Endothelial cell of hepatic sinusoid (primary cell): ENCODE measurements at regions not wholly inside any gene's neighbourhood (a gene's known extent, or its start where the extent isn't known, plus 50 kb on each side); places are given as distances from the start of the nearest gene placed in this dataset.

ENCODE experiments used
- in situ Hi-C: cut with HindIII; loops from 2 replicates; pipeline ENCODE4 v1.10.0; 2017; ENCODE audit warnings: low sequenced_read_pairs

- in situ Hi-C loops = no loop called here
Observed at GRCh38 chr19:27759896-27760295, 1453.1 kb downstream of the UQCRFS1 start.

- in situ Hi-C loops = no loop called here
Observed at GRCh38 chr19:27758626-27759505, 1454.1 kb downstream of the UQCRFS1 start.

- in situ Hi-C loops = no loop called here
Observed at GRCh38 chr19:27754700-27755099, 1458.3 kb downstream of the UQCRFS1 start.

- in situ Hi-C loops = no loop called here
Observed at GRCh38 chr19:27753622-27754021, 1459.3 kb downstream of the UQCRFS1 start.

- in situ Hi-C loops = no loop called here
Observed at GRCh38 chr19:27752530-27753184, 1460.3 kb downstream of the UQCRFS1 start.

- in situ Hi-C loops = no loop called here
Observed at GRCh38 chr19:27751044-27751391, 1461.9 kb downstream of the UQCRFS1 start.

GRCh38 chr19:27750391-27751043, 1462.4 kb downstream of the UQCRFS1 start:
- in situ Hi-C loops = no loop called here

GRCh38 chr19:27748551-27749152, 1464.3 kb downstream of the UQCRFS1 start:
- in situ Hi-C loops = no loop called here

- in situ Hi-C loops = no loop called here
Observed at GRCh38 chr19:27746691-27747380, 1466.1 kb downstream of the UQCRFS1 start.

- in situ Hi-C loops = no loop called here
Observed at GRCh38 chr19:27745978-27746542, 1466.9 kb downstream of the UQCRFS1 start.

- in situ Hi-C loops = no loop called here
Observed at GRCh38 chr19:27744926-27745768, 1467.8 kb downstream of the UQCRFS1 start.

GRCh38 chr19:27742041-27742440, 1470.9 kb downstream of the UQCRFS1 start:
- in situ Hi-C loops = no loop called here

- in situ Hi-C loops = no loop called here
Observed at GRCh38 chr19:27741236-27741635, 1471.7 kb downstream of the UQCRFS1 start.

- in situ Hi-C loops = no loop called here
Observed at GRCh38 chr19:27740396-27740795, 1472.6 kb downstream of the UQCRFS1 start.

GRCh38 chr19:27738569-27739193, 1474.3 kb downstream of the UQCRFS1 start:
- in situ Hi-C loops = no loop called here

GRCh38 chr19:27736225-27736624, 1476.7 kb downstream of the UQCRFS1 start:
- in situ Hi-C loops = no loop called here

GRCh38 chr19:27735314-27735713, 1477.6 kb downstream of the UQCRFS1 start:
- in situ Hi-C loops = no loop called here

GRCh38 chr19:27734496-27735220, 1478.3 kb downstream of the UQCRFS1 start:
- in situ Hi-C loops = no loop called here
